ENCODE measurements at regions not wholly inside any gene's neighbourhood (a gene's known extent, or its start where the extent isn't known, plus 50 kb on each side); places are given as distances from the start of the nearest gene placed in this dataset.

DNA sequence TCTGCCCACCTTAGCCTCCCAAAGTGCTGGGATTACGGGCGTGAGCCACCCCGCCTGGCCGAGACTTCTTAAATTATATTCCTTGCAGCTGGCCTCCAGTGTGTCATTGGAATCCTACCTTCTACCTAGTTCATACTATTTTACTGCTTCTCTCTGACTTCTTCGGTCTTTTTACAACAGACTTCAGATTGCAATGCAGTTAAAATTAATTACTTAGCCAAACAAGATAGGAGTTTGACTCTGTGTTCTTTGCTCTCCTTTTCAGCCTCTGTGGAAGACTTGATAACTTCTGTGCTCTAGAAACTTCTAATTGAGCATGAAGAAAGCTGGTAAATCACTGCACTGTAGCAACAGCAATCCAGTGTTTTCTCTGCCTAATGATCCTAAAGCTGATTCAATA lies 199.5 kb downstream of the GASK1B start:
- TF ChIP-seq, protein P1, sequence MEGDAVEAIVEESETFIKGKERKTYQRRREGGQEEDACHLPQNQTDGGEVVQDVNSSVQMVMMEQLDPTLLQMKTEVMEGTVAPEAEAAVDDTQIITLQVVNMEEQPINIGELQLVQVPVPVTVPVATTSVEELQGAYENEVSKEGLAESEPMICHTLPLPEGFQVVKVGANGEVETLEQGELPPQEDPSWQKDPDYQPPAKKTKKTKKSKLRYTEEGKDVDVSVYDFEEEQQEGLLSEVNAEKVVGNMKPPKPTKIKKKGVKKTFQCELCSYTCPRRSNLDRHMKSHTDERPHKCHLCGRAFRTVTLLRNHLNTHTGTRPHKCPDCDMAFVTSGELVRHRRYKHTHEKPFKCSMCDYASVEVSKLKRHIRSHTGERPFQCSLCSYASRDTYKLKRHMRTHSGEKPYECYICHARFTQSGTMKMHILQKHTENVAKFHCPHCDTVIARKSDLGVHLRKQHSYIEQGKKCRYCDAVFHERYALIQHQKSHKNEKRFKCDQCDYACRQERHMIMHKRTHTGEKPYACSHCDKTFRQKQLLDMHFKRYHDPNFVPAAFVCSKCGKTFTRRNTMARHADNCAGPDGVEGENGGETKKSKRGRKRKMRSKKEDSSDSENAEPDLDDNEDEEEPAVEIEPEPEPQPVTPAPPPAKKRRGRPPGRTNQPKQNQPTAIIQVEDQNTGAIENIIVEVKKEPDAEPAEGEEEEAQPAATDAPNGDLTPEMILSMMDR (IDR thresholded peaks at IDR 0.05), result no peak
- no peak for TF ChIP-seq POLR2A (IDR thresholded peaks at IDR 0.05)

Measured in lower leg skin (tissue), 3 donors.